Epithelial cell of proximal tubule (primary cell): ENCODE measurements at regions not wholly inside any gene's neighbourhood (a gene's known extent, or its start where the extent isn't known, plus 50 kb on each side); places are given as distances from the start of the nearest gene placed in this dataset.

ENCODE experiments used
- DNase-seq: peaks from one replicate; pipeline ENCODE4 v3.0.0-alpha.2; 2011; ENCODE audit warnings: low read depth
- H3K4me3 ChIP-seq: 2 replicates; pipeline ENCODE4 v1.5.1; 2011; ENCODE audit warnings: low read depth, mild to moderate bottlenecking, low read length
- CTCF ChIP-seq: conservative IDR thresholded peaks from 2 replicates; pipeline ENCODE4 v1.5.1; 2012; ENCODE audit warnings: low read depth, mild to moderate bottlenecking, low read length

GRCh38 chr3:88573472-88573871, 423.7 kb downstream of the C3orf38 start:
- no peak for TF ChIP-seq CTCF
- DNase-seq: no peak
- no peak overlapping the region for H3K4me3 ChIP-seq

- no peak for TF ChIP-seq CTCF
- H3K4me3 ChIP-seq: no peak overlapping the region
- no peak for DNase-seq
Observed at GRCh38 chr3:88574146-88574545, 424.4 kb downstream of the C3orf38 start.

DNA sequence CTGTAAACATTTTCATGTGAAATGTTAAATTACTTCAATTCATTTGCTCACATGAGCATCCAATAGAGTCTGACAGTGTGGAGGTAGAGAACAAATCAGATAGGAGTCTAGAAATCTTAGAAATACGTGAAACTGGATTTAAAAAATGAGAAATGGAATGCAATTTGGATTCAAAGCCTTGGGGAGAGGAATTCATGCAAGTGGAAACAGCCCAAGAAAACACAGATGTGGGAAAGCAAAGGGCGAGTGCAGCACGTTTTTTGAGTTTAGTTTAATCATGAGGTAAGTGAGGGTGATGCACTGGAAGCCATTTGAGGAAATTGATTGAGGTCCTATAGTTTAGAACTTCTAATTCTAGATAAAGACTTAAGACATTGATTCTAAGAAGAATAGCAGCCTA, 434.7 kb downstream of the C3orf38 start:
- no peak for TF ChIP-seq CTCF
- H3K4me3 ChIP-seq: no peak overlapping the region
- DNase-seq: no peak

DNA sequence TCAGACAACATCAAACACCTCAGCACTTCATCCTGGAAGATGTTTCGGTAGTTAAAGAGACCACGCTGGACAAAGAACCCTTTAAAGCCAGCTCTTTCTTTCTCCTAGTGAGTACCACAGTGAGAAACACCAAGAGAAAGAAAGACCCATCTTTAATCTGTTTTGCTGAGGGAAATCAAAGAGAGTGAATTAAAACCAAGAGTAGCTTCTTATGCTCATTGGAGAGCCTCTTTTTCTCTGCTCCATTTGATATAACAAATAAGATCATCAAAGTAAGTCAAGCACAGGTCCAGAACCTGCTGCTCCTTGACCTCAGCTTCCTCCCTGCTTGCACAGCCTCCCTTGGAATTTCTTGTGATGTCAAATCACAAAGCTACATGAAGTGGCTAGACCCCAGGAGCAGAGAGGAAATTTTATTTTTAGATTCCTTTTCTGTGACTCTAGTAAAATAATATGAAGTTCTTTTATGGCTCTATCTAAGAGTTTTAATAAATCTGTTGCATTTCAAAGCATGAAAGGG, 436.4 kb downstream of the C3orf38 start:
- H3K4me3 ChIP-seq: no peak overlapping the region
- TF ChIP-seq CTCF: no peak
- DNase-seq: no peak

DNA sequence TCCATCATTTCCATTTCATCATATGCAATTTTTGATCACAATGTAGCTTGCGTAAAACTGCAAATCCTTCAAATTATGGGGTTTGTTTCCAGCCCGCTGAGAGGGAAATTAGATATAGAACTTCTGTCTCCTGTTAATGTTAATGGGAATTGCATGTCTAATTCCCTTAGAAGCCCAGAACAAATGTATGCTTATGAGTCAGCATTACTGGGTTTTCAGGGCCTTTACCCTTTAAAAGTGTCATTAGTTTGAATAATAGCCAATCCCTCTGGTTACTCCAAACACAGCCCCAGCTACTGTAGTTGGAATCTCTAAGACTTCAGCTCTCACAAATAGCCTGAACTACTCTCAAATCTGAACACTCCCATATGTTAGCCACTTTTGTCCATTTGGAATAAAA, 439.4 kb downstream of the C3orf38 start:
- no peak overlapping the region for H3K4me3 ChIP-seq
- no peak for TF ChIP-seq CTCF
- DNase-seq: no peak

- TF ChIP-seq CTCF: no peak
- no peak for DNase-seq
- no peak overlapping the region for H3K4me3 ChIP-seq
Observed at GRCh38 chr3:88595026-88595425, 445.3 kb downstream of the C3orf38 start.

DNA sequence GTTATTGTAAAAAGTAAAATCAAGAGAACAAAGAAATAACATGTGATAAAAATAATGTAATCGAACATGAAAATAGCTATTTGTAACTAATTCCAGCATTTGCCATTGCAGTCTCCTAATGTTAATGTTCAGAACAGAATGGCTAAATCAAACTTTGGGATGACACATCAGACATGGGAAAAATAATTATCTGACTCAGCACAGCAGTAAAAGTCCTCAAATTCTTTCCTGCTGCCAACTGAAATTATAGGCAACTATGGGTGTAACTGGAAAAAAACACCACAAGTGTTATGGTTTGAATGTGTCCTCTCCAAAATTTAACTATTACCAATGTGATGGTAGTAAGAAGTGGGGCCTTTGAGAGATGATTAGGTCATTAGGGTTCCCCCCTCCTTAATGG, 446.7 kb downstream of the C3orf38 start:
- DNase-seq: no peak
- no peak for TF ChIP-seq CTCF
- no peak overlapping the region for H3K4me3 ChIP-seq
